ENCODE measurements at regions not wholly inside any gene's neighbourhood (a gene's known extent, or its start where the extent isn't known, plus 50 kb on each side); places are given as distances from the start of the nearest gene placed in this dataset.

GRCh38 chr12:46452061-46452615 lies 79.6 kb upstream of the SLC38A2 start:
- TF ChIP-seq, protein P1, sequence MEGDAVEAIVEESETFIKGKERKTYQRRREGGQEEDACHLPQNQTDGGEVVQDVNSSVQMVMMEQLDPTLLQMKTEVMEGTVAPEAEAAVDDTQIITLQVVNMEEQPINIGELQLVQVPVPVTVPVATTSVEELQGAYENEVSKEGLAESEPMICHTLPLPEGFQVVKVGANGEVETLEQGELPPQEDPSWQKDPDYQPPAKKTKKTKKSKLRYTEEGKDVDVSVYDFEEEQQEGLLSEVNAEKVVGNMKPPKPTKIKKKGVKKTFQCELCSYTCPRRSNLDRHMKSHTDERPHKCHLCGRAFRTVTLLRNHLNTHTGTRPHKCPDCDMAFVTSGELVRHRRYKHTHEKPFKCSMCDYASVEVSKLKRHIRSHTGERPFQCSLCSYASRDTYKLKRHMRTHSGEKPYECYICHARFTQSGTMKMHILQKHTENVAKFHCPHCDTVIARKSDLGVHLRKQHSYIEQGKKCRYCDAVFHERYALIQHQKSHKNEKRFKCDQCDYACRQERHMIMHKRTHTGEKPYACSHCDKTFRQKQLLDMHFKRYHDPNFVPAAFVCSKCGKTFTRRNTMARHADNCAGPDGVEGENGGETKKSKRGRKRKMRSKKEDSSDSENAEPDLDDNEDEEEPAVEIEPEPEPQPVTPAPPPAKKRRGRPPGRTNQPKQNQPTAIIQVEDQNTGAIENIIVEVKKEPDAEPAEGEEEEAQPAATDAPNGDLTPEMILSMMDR (conservative IDR thresholded peaks at IDR 0.05 in 1 of 2, IDR thresholded peaks at IDR 0.05 in 1 of 2; ENCODE audit: low read depth in 1 of 2, low read length in 2 of 2): no peak
- TF ChIP-seq EZH2 (IDR thresholded peaks at IDR 0.05; ENCODE audit: low read length, missing control alignments): no peak
